HepG2 (cell line): ENCODE measurements at regions not wholly inside any gene's neighbourhood (a gene's known extent, or its start where the extent isn't known, plus 50 kb on each side); places are given as distances from the start of the nearest gene placed in this dataset.

Experiments
- ETV6 ChIP-seq: sonication (generic); formaldehyde crosslinking; conservative IDR thresholded peaks from 2 replicates; pipeline ENCODE4 v1.4.0; 2020; ENCODE audit warnings: missing genetic modification reagents
- POLR2AphosphoS5 ChIP-seq: IDR thresholded peaks from 2 replicates; pipeline ENCODE4 v1.6.1; 2012; ENCODE audit warnings: low read depth, low read length
- SRF ChIP-seq: IDR thresholded peaks from 2 replicates; pipeline ENCODE4 v1.6.1; 2011; ENCODE audit warnings: mild to moderate bottlenecking, low read depth, low read length, moderate library complexity
- TF ChIP-seq, protein P1 (sequence below): sonication (generic); formaldehyde crosslinking; IDR thresholded peaks from 2 replicates; pipeline ENCODE4 v1.4.0; 2020; ENCODE audit warnings: missing genetic modification reagents
- TF ChIP-seq, protein P2 (sequence below): sonication (generic); formaldehyde crosslinking; IDR thresholded peaks from 2 replicates; pipeline ENCODE4 v1.5.0; 2020; ENCODE audit warnings: mild to moderate bottlenecking, missing genetic modification reagents, moderate library complexity

DNA sequence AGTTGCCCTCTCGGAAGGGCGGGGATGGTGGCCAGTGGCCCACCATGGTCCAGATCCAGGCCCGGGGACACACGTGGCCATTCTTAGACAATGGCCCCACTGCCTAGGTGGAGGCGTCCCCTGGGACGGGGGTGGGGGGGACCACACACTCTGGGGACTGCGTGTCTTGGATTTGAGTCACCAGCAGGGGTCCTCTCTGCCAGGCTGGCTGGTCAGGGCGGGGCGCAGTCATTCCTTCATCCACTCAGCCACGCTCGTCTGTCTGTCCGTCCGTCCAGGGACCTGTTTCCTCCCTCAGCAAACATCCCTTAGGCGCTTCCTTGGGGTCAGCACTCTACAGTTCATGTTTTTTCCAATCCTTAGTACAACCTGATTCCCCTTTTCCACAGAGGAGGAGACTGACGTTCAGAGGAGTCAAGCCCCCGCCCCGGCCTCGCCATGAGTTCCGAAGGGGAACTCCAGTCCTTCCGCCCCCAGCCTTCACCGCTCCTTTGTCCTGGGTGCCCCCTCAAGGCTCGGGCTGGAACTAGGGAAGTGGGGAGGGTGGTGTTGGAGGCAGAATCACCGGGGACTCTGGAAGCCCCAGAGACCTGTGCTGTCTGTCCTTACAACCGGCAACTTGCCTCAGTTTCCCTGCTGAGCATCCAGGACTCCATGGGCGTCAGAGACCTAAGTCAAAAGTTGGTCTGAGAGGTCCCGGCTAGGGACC, 276.6 kb upstream of the MVB12B start:
- TF ChIP-seq ETV6 (CRISPR knock-in tag): no peak
- TF ChIP-seq, protein P1, sequence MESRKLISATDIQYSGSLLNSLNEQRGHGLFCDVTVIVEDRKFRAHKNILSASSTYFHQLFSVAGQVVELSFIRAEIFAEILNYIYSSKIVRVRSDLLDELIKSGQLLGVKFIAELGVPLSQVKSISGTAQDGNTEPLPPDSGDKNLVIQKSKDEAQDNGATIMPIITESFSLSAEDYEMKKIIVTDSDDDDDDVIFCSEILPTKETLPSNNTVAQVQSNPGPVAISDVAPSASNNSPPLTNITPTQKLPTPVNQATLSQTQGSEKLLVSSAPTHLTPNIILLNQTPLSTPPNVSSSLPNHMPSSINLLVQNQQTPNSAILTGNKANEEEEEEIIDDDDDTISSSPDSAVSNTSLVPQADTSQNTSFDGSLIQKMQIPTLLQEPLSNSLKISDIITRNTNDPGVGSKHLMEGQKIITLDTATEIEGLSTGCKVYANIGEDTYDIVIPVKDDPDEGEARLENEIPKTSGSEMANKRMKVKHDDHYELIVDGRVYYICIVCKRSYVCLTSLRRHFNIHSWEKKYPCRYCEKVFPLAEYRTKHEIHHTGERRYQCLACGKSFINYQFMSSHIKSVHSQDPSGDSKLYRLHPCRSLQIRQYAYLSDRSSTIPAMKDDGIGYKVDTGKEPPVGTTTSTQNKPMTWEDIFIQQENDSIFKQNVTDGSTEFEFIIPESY (CRISPR knock-in tag): no peak
- TF ChIP-seq SRF: no peak
- no peak for TF ChIP-seq POLR2AphosphoS5
- TF ChIP-seq, protein P2, sequence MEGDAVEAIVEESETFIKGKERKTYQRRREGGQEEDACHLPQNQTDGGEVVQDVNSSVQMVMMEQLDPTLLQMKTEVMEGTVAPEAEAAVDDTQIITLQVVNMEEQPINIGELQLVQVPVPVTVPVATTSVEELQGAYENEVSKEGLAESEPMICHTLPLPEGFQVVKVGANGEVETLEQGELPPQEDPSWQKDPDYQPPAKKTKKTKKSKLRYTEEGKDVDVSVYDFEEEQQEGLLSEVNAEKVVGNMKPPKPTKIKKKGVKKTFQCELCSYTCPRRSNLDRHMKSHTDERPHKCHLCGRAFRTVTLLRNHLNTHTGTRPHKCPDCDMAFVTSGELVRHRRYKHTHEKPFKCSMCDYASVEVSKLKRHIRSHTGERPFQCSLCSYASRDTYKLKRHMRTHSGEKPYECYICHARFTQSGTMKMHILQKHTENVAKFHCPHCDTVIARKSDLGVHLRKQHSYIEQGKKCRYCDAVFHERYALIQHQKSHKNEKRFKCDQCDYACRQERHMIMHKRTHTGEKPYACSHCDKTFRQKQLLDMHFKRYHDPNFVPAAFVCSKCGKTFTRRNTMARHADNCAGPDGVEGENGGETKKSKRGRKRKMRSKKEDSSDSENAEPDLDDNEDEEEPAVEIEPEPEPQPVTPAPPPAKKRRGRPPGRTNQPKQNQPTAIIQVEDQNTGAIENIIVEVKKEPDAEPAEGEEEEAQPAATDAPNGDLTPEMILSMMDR (CRISPR knock-in tag): 0 out of 2 replicates have a peak, but pooled peaks have one; percentile 19
